OCI-LY1 (cell line): ENCODE measurements at regions not wholly inside any gene's neighbourhood (a gene's known extent, or its start where the extent isn't known, plus 50 kb on each side); places are given as distances from the start of the nearest gene placed in this dataset.

ENCODE experiments used
- H2AFZ ChIP-seq: fragments of 200-600 bp; sonication (generic), shearing (Covaris generic); 2 replicates; pipeline ENCODE4 v1.6.0; 2014; ENCODE audit warnings: antibody characterized with exemption, mild to moderate bottlenecking, low read length
- H3F3A ChIP-seq: fragments of 200-600 bp; sonication (generic), shearing (Covaris generic); 2 replicates; pipeline ENCODE4 v1.6.0; 2014; ENCODE audit warnings: mild to moderate bottlenecking, antibody characterized with exemption, low read length, moderate library complexity; ENCODE audit not compliant: insufficient read depth
- H3K27ac ChIP-seq: fragments of 200-600 bp; sonication (generic); 2 replicates; pipeline ENCODE4 v1.5.1; 2014; ENCODE audit warnings: low read length, mixed run types, mild to moderate bottlenecking, low read depth; ENCODE audit not compliant: poor library complexity, severe bottlenecking
- H3K27me3 ChIP-seq: fragments of 200-600 bp; sonication (generic); 2 replicates; pipeline ENCODE4 v1.6.0; 2014; ENCODE audit warnings: antibody characterized with exemption, mild to moderate bottlenecking, low read length, moderate library complexity; ENCODE audit not compliant: insufficient read depth
- H3K36me3 ChIP-seq: fragments of 200-600 bp; sonication (generic); 2 replicates; pipeline ENCODE4 v1.6.1; 2014; ENCODE audit warnings: mild to moderate bottlenecking, antibody characterized with exemption, low read length, moderate library complexity, mixed read lengths; ENCODE audit not compliant: insufficient read depth
- H3K4me1 ChIP-seq: fragments of 200-600 bp; sonication (generic); 2 replicates; pipeline ENCODE4 v1.5.1; 2014; ENCODE audit warnings: mild to moderate bottlenecking, low read length, moderate library complexity; ENCODE audit not compliant: insufficient read depth, severe bottlenecking
- H3K4me2 ChIP-seq: fragments of 200-600 bp; sonication (generic), shearing (Covaris generic); 2 replicates; pipeline ENCODE4 v1.6.1; 2014; ENCODE audit warnings: low read length
- H3K4me3 ChIP-seq: fragments of 200-600 bp; sonication (generic); 2 replicates; pipeline ENCODE4 v1.5.1; 2014; ENCODE audit warnings: low read length, low read depth, mild to moderate bottlenecking, mixed read lengths; ENCODE audit not compliant: poor library complexity, severe bottlenecking
- H3K79me2 ChIP-seq: fragments of 200-600 bp; shearing (Covaris generic); 2 replicates; pipeline ENCODE4 v1.6.1; 2016; ENCODE audit warnings: mixed run types, low read length, mixed read lengths; ENCODE audit not compliant: insufficient read depth
- H3K9ac ChIP-seq: fragments of 200-600 bp; sonication (generic), shearing (Covaris generic); 2 replicates; pipeline ENCODE4 v1.6.1; 2014; ENCODE audit warnings: mild to moderate bottlenecking, low read length, mixed read lengths
- H3K9me2 ChIP-seq: fragments of 200-600 bp; sonication (generic), shearing (Covaris generic); 2 replicates; pipeline ENCODE4 v1.6.1; 2014; ENCODE audit warnings: low read depth, mild to moderate bottlenecking, low read length, mixed read lengths
- H3K9me3 ChIP-seq: fragments of 200-600 bp; shearing (Covaris generic); 2 replicates; pipeline ENCODE4 v1.6.1; 2014; ENCODE audit warnings: low read length, mixed read lengths
- H4K20me1 ChIP-seq: fragments of 200-600 bp; sonication (generic), shearing (Covaris generic); 2 replicates; pipeline ENCODE4 v1.6.0; 2016; ENCODE audit warnings: mild to moderate bottlenecking, low read length; ENCODE audit not compliant: insufficient read depth
- EZH2 ChIP-seq: fragments of 200-600 bp; sonication (generic), shearing (Covaris generic); IDR thresholded peaks from 2 replicates; pipeline ENCODE4 v1.8.0; 2017; ENCODE audit warnings: borderline replicate concordance, mixed run types, mild to moderate bottlenecking, antibody characterized with exemption, low read length, moderate library complexity, mixed read lengths
- TF ChIP-seq, protein P1 (sequence below): fragments of 200-600 bp; sonication (generic), shearing (Covaris generic); IDR thresholded peaks from 2 replicates; pipeline ENCODE4 v1.5.1; 2017; ENCODE audit warnings: mild to moderate bottlenecking, antibody characterized with exemption, low read length, moderate library complexity, mixed read lengths

DNA sequence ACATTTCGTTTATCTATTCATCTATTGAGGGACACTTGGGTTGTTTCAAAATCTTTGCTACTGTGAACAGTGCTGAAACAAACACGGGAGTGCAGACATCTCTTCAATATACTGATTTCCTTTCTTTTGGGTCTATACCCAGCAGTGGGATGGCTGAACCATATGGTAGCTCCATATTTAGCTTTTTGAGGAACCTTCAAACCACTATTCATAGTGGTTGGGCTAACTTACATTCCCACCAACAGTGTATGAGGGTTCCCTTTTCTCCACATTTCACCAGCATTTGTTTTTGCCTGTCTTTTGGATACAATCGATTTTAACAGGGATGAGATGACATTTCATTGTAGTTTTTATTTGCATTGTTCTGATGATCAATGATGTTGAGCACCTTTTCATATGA lies 798.2 kb downstream of the UQCRFS1 start:
- TF ChIP-seq, protein P1, sequence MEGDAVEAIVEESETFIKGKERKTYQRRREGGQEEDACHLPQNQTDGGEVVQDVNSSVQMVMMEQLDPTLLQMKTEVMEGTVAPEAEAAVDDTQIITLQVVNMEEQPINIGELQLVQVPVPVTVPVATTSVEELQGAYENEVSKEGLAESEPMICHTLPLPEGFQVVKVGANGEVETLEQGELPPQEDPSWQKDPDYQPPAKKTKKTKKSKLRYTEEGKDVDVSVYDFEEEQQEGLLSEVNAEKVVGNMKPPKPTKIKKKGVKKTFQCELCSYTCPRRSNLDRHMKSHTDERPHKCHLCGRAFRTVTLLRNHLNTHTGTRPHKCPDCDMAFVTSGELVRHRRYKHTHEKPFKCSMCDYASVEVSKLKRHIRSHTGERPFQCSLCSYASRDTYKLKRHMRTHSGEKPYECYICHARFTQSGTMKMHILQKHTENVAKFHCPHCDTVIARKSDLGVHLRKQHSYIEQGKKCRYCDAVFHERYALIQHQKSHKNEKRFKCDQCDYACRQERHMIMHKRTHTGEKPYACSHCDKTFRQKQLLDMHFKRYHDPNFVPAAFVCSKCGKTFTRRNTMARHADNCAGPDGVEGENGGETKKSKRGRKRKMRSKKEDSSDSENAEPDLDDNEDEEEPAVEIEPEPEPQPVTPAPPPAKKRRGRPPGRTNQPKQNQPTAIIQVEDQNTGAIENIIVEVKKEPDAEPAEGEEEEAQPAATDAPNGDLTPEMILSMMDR = no peak
- TF ChIP-seq EZH2 = no peak
- Histone ChIP-seq H3K4me3 (no peak overlapping the region), H3K4me1 (peaks cover 9% of the 10 kb centered on the region), H3K79me2 (no peaks in the 10 kb centered on the region), H3K9me2 (no peaks in the 10 kb centered on the region), H3K27ac (no peak overlapping the region), H3K9me3 (no peaks in the 10 kb centered on the region), H4K20me1 (no peaks in the 10 kb centered on the region), H3K36me3 (no peaks in the 10 kb centered on the region), H3F3A (no peaks in the 10 kb centered on the region), H3K4me2 (no peak overlapping the region), H3K9ac (no peak overlapping the region), H3K27me3 (no peaks in the 10 kb centered on the region), H2AFZ (no peak overlapping the region)

DNA sequence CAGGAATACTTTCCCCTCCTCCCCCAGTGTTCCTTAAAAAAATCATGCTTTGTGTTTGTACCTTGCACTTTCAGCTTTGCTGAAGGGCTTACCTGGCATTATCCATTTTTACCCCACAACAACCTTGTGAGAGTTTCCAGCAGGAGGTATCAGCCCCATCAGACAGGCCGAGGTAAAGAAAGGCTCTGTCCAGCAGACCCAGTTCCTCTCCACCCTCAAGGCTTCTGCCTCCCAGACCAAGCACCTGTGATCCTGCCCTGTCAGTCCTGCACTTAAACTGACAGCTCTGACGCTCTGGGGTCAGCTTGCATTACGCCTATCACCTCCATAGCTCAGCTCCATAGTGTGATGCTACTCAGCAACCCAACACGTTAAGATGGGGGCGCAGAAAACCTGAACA lies 803.1 kb downstream of the UQCRFS1 start:
- H3K27me3 ChIP-seq = no peaks in the 10 kb centered on the region
- H3K9me3 ChIP-seq = no peaks in the 10 kb centered on the region
- H3K9me2 ChIP-seq = no peaks in the 10 kb centered on the region
- no peaks in the 10 kb centered on the region for H4K20me1 ChIP-seq
- H2AFZ ChIP-seq = no peak overlapping the region
- H3K36me3 ChIP-seq = no peaks in the 10 kb centered on the region
- peak overlapping the region; percentile 96 for H3K27ac ChIP-seq
- H3K4me3 ChIP-seq = no peak overlapping the region
- no peak overlapping the region; the same call in 1 of the 2 replicates for H3K9ac ChIP-seq
- TF ChIP-seq, protein P1 = no peak
- no peak for TF ChIP-seq EZH2
- H3K4me1 ChIP-seq = peaks cover 58% of the 10 kb centered on the region
- H3K4me2 ChIP-seq = no peak overlapping the region
- no peaks in the 10 kb centered on the region for H3F3A ChIP-seq
- no peaks in the 10 kb centered on the region for H3K79me2 ChIP-seq

DNA sequence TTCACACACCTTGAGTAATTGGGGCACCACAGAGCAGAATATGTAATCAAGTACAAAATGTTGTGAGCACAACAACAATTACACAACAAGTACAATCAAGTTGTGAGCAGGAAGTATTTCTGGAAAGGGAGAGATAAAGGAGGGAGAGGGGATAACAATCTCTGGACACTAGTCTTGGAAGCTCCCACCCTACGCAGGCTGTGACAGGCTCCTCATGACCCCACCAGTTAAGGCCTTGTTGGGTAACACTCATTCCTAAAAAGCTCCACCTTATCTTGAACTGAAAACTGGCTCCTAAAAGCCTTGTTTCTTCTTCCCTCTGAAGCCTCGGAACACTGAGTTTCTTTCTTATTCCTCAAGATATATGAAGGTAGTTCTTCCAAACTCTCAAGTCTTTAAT lies 806.0 kb downstream of the UQCRFS1 start:
- H4K20me1 ChIP-seq = no peaks in the 10 kb centered on the region

More for the DNA sequence above, 806.0 kb downstream of the UQCRFS1 start:
- no peak overlapping the region for H2AFZ ChIP-seq
- no peaks in the 10 kb centered on the region for H3K27me3 ChIP-seq
- peak overlapping the region; percentile 39 for H3K4me2 ChIP-seq
- H3K36me3 ChIP-seq = no peaks in the 10 kb centered on the region
- no peaks in the 10 kb centered on the region for H3K9me3 ChIP-seq
- H3K9ac ChIP-seq = peak overlapping the region; percentile 32; the same call in 1 of the 2 replicates
- TF ChIP-seq EZH2 = no peak
- TF ChIP-seq, protein P1 = no peak
- no peaks in the 10 kb centered on the region for H3F3A ChIP-seq
- peaks cover 2% of the 10 kb centered on the region; the same call in 1 of the 2 replicates for H3K79me2 ChIP-seq
- no peak overlapping the region for H3K4me3 ChIP-seq
- H3K4me1 ChIP-seq = peaks cover 81% of the 10 kb centered on the region
- no peaks in the 10 kb centered on the region for H3K9me2 ChIP-seq
- H3K27ac ChIP-seq = peak overlapping the region; percentile 96
